Hypothalamus (tissue), 51 donors: ENCODE measurements at regions not wholly inside any gene's neighbourhood (a gene's known extent, or its start where the extent isn't known, plus 50 kb on each side); places are given as distances from the start of the nearest gene placed in this dataset.

Experiments
- DNase-seq, 51 donors: peaks; one replicate each; lab custom pipeline; 2025; lab: John Stamatoyannopoulos, UW

DNA sequence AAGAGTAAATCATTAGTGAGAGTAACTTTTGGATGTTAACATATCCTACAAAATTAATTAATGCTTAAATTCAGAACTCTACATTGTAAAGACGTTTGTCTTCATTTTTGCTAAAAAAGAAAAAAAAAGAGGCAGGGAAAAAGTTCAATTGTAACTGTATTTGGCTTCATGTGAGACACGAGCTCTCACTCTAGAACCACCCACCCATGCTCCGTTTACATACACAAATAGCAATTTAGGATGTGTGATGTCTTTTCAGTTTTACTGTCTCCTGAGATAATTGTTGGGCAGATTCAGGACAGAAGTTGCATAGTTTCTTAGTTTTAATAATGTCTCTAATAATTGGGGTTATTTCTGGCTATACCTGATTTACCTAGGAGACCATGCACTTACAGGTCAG is 248.6 kb downstream of the AASDHPPT start:
- peak in 1 of 51 donors; percentile 0 for DNase-seq

DNA sequence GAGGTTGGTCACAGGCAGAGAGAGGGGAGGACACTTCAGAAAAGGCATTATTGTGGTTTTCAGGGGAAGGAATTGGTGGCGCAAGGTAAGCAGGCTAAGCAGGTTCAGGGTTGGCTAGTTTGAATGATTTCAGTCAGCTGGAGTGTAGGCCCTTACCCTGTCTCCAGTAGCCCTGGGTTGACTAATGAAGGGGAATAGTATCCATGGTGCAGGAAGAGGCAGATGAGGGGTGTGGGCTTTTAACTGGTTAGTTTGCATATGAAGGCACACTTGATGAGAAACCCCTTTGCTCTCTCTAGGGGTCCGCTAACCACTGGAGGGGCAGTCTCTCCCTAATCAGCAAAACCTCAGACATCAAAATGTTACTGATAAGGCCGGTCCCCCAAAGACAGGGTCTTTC is 249.7 kb downstream of the AASDHPPT start:
- DNase-seq, result no peak

DNA sequence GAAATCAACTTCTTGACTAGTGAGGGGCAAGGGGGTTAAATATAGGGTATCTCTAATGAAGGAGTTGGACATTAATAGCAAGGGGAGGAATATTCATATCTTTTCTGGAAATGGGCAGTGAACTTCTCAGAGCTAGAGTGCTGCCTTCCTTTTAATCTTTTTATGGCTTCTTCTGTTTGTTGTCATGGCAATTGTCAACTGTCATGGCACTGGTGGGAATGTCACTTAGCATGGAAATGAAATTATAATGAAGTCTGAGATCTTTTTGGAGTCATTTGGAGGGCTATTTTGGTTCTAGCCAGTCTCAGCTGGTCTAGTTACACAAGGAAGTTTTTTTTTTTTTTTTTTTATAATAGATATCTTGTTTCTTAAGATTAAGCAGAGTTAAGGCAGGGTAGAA is 250.2 kb downstream of the AASDHPPT start:
- DNase-seq, result no peak

DNA sequence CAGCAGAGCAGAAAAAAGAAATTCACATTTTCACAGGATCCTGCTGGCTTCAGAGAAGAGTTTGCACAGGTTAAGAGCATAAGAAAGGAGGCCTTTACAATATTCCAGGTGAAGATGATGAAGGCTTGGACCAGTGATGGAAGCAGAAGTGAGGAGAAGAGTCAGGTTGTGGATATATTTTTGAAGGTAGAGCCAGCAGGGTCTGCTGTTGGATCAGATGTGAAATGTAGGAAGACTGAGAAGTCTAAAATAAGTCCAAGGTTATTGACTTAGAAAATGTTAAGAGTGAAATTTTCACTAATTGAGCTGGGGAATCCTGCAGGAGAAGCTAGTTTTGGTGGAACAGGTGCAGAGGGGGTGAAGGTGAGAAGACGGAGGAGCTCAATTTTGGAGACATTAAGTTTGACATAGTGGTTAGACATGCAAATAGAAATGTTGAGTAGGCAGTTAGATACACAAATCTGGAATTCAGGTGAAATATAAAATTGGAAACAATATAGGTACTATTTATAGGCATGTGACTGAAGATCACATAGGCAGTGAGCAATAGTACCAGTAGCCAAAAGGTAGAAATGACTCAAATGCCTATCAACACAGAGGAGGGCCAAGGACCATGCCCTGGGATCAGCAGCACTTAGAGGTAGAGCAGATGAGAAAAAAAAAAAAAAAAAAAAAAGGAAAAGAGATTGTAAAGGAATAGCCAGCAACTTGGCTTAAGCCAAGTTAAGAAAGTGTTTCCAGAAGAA is 252.0 kb downstream of the AASDHPPT start:
- DNase-seq, result no peak

GRCh38 chr11:106331176-106331575 is 253.7 kb downstream of the AASDHPPT start:
- no peak for DNase-seq

- DNase-seq, result no peak
These were observed 256.2 kb downstream of the AASDHPPT start for GRCh38 chr11:106333678-106334077.

DNA sequence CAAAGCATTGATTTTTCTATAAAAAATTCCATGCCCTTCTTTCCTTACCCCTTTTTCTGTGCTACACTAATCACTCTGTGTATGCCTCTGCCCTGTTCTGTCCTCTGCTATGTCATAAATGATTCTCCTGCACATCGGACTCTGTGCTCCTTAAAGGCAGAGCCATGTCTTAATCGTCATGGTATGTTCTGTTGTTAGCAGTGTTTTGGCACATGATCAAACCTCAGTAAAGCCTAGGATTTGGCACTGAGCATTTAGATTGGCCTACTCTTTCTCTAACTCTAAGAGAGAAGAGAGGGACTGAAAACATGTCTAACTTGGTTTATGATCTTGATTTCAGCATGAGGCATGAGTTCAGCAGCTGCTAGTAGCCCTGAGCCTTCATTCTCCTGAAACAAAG is 266.9 kb downstream of the AASDHPPT start:
- DNase-seq, result no peak

GRCh38 chr11:106344966-106345365 is 267.5 kb downstream of the AASDHPPT start:
- DNase-seq, result no peak

DNA sequence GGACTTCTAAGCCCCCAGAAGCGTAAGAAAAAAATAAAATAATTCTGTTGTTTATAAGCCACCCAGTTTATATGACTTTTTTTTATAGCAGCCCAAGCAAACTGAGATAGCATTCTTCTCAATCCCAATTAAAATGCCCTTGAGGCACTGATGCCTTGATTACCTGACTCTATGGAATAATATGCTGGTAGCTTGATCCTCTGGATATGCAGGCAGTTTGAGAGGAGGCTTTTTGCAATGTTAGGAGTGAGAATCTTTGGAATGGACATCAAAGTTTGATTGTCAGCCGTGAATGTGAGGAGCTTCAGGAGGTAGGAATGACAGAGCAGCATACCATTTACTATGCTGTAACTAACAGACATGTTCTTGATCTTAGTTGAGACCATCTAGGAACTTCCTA is 275.6 kb downstream of the AASDHPPT start:
- DNase-seq, result no peak

- no peak for DNase-seq
These were observed 291.8 kb downstream of the AASDHPPT start for GRCh38 chr11:106369224-106369623.

- no peak for DNase-seq
These were observed 301.2 kb downstream of the AASDHPPT start for GRCh38 chr11:106378513-106379179.

DNA sequence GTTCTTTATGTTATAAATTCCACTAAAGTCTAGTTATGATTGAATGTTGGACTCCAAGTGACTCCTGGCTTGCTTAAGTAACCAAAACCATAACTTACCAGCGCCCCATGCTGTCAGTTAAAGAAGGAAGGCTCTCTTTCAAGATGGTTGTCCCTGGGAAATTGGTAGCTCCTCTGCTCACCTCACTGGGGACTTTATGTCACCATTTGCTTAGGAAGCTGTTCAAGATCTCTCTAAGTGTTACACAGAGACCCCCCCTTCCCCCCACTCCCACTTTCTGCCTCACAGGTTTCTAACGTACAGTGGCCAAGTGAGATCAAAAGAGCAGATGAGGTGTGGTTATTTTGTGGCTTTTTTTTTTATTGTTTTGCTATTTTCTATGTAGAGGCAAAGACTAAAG is 301.8 kb downstream of the AASDHPPT start:
- no peak for DNase-seq

GRCh38 chr11:106379712-106380111 is 302.2 kb downstream of the AASDHPPT start:
- DNase-seq, result no peak

GRCh38 chr11:106381895-106382294 is 304.4 kb downstream of the AASDHPPT start:
- no peak for DNase-seq

DNA sequence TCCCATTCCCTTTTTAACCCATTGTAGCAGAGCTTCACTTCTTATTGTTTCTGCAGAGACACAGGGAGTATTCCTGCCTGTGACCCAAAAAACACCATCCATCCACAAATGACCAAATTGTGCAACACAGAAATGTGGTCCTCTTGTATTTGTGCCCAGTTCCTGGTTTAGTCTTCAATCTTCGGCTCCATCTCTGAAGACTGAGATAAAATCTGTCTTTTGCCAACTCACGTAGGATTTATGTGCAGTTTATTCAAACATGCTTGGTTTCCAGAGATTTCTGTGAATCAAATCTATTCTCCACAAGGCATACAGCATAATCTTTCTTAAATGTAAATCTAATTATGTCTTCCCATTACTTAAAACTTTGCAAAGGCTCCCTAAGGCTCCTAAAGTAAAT is 307.0 kb downstream of the AASDHPPT start:
- no peak for DNase-seq

- no peak for DNase-seq
These were observed 309.1 kb downstream of the AASDHPPT start for GRCh38 chr11:106386519-106386918.

DNA sequence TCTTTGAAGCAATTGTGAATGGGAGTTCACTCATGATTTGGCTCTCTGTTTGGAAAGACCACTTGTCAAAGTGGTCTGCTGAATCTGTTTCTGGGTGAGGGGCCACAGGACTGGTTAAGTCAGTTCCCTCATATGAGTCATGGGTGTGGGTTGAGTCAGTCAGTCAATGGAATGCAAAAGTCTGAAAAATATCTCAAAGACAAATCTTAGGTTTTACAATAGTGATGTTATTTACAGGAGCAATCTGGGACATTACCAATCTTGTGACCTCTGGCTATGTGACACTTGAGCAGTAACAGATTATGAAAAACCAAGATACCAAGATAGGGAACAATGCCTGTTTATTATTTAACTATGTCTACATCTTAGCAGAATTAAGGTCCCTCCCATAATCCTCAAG is 311.6 kb downstream of the AASDHPPT start:
- DNase-seq, result no peak

DNA sequence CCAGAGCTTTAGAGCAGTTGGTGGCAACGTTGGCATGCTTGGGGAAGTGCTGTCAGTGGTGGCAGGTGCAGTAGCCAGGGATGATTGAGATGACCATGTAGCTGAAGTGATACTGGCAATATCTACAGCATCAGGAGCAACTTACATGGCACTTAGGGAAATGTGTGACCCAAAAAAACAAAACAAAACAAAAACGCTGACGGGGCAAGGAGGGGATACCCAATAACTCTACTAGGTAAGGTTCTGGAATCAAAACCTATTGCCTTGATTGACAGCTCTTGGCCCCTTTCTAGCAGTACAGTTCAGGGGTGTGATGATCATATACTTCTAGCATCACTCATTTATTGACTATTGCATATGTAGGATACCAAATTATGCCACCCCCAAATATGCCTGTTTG is 312.6 kb downstream of the AASDHPPT start:
- no peak for DNase-seq

DNA sequence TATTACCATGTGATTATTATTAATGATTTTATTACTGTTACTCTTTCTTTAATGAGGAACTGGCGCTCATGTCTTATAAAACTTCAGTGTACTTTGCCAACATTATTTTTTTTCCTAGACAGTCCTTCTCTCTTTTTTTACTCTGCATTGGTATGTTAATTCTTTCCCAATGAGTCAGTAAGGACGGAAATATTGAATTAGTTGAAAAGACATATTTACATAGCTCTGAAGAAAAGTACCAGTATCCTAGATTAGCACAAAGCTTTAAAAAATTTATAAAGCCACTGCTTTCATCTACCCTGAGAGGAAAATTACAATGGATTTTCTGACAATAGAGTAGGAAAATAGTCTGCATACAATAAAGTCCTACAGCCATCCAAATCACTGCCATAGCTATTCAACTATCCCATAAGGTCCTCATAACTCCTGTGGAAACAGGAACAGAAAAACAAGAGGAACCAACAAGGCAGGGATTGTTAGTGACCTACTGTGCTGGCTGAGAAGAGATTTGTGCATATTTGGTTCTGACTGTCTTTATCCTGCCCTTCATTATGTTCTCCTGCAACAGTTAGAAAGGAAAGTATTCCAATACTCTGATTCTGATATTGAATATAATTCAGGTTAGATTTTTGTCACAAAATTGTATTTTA is 314.4 kb downstream of the AASDHPPT start:
- DNase-seq, result no peak

DNA sequence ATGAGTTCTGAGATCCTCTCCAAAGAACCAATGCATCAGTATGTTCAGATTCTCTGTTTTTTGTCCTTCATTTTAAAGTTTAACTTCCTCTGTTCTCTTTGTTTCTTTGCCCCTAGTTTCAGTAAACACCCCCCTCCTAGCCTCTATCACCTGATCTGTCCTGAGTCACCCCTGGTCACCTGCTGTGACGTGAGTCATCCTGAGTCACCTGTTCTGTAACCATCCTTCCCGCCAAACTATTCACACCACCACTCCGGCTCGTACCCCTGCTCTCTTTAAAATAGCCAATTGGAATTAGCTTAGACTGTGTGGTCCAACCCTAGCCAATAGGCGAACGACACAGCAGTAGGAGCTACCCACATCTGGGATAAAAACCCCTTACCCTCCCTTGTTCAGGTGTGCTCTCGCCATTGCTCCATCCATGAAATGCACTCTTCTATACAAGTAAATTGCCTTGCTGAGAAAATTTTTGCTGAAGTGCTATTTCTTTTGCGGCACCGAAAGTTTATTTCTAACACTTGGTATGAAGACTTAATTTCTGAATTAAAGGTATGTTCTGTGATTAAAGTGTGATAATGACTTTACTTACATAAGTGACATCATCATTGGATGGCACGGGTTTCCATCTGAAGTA is 318.4 kb downstream of the AASDHPPT start:
- DNase-seq, result no peak

- no peak for DNase-seq
These were observed 320.5 kb downstream of the AASDHPPT start for GRCh38 chr11:106397787-106398501.
